HL-60 (cell line): ENCODE measurements at regions not wholly inside any gene's neighbourhood (a gene's known extent, or its start where the extent isn't known, plus 50 kb on each side); places are given as distances from the start of the nearest gene placed in this dataset.

ENCODE experiments used
- DNase-seq, 2 experiments: peaks; one replicate each; pipeline ENCODE4 v3.0.0-alpha.2; 2010 to 2020; ENCODE audit warnings: low read depth in 1 of 2, low spot score in 1 of 2
- H3K27ac ChIP-seq: fragments of 250-450 bp; sonication (Bioruptor Pico); replicated peaks from 2 replicates; pipeline ENCODE4 v1.5.1; 2020; ENCODE audit warnings: mild to moderate bottlenecking, moderate library complexity
- H3K27me3 ChIP-seq: fragments of 250-450 bp; sonication (Bioruptor Pico); 2 replicates; pipeline ENCODE4 v1.5.1; 2021; ENCODE audit warnings: mild to moderate bottlenecking, moderate library complexity; ENCODE audit not compliant: insufficient read depth, poor library complexity, severe bottlenecking
- H3K4me3 ChIP-seq: replicated peaks from 2 replicates; pipeline ENCODE4 v1.5.1; 2011; ENCODE audit warnings: mild to moderate bottlenecking, control low read depth, low read length; ENCODE audit not compliant: insufficient read depth
- GABPA ChIP-seq: IDR thresholded peaks from 2 replicates; pipeline ENCODE4 v1.6.1; 2012; ENCODE audit warnings: low read depth
- POLR2AphosphoS5 ChIP-seq: IDR thresholded peaks from 2 replicates; pipeline ENCODE4 v1.6.1; 2012; ENCODE audit warnings: low read depth
- REST ChIP-seq: IDR thresholded peaks from 2 replicates; pipeline ENCODE4 v1.6.1; 2012; ENCODE audit warnings: low read depth; ENCODE audit not compliant: insufficient replicate concordance
- SPI1 ChIP-seq: IDR thresholded peaks from 2 replicates; pipeline ENCODE4 v1.6.1; 2012; ENCODE audit warnings: low read depth, mild to moderate bottlenecking, borderline replicate concordance
- TF ChIP-seq, protein P1 (sequence below): IDR thresholded peaks from one replicate; pipeline ENCODE4 v1.5.1; 2011; ENCODE audit warnings: low read length, control low read depth, inconsistent platforms; ENCODE audit not compliant: insufficient read depth

- Histone ChIP-seq H3K4me3 (no peak overlapping the region), H3K27ac (no peak overlapping the region), H3K27me3 (no peaks in the 10 kb centered on the region)
- no peak for TF ChIP-seq SPI1
- no peak for TF ChIP-seq REST
- no peak for TF ChIP-seq POLR2AphosphoS5
- TF ChIP-seq GABPA = no peak
- TF ChIP-seq, protein P1, sequence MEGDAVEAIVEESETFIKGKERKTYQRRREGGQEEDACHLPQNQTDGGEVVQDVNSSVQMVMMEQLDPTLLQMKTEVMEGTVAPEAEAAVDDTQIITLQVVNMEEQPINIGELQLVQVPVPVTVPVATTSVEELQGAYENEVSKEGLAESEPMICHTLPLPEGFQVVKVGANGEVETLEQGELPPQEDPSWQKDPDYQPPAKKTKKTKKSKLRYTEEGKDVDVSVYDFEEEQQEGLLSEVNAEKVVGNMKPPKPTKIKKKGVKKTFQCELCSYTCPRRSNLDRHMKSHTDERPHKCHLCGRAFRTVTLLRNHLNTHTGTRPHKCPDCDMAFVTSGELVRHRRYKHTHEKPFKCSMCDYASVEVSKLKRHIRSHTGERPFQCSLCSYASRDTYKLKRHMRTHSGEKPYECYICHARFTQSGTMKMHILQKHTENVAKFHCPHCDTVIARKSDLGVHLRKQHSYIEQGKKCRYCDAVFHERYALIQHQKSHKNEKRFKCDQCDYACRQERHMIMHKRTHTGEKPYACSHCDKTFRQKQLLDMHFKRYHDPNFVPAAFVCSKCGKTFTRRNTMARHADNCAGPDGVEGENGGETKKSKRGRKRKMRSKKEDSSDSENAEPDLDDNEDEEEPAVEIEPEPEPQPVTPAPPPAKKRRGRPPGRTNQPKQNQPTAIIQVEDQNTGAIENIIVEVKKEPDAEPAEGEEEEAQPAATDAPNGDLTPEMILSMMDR = no peak
- no peak for DNase-seq
These were observed 90.3 kb upstream of the UBL3 start for GRCh38 chr13:29940715-29941114.

DNA sequence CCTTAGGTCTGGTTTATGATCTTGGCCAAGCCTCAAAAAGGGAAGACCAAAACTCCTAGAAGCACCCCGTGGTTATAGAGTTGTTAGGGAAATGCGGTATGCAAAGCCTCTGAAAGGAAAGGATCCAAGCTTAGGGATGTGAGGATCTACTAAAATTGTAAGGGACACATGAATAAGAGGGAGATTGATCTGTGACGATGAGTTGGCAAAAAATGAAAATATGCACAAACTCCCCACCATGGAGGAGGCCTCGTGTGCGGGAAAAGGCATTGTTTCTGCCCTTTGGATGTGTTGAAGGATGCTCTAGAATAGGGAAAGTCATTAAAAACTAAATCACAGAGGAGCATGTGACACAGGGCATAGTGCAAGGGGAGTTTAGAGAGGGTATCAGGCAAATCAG, 88.7 kb upstream of the UBL3 start:
- no peaks in the 10 kb centered on the region for H3K27me3 ChIP-seq
- no peak for DNase-seq
- no peak overlapping the region for H3K27ac ChIP-seq
- H3K4me3 ChIP-seq = no peak overlapping the region
- TF ChIP-seq, protein P1 = no peak
- TF ChIP-seq POLR2AphosphoS5 (no peak), REST (no peak), SPI1 (no peak), GABPA (no peak)

DNA sequence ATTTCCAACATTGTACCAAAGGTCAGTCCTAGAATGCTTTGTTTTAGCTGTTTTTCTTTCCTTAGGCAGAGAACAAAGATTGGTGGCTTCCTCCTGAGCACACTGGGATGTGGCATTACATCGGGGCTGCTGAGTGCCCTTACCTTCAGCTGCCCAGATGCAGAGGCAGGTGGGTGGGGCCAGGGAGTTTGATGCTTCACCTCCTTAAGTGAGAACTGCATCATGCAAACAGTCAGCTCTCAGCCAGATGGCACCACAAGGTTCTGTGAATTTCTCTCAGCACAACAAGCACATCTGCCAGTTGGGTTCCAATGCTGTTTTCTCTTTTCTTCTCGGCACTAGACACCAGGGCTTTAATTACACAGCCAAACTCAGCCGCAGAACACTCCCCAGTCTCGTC, 87.4 kb upstream of the UBL3 start:
- DNase-seq = no peak
- Histone ChIP-seq H3K27ac (no peak overlapping the region), H3K4me3 (no peak overlapping the region), H3K27me3 (no peaks in the 10 kb centered on the region)
- TF ChIP-seq, protein P1 = no peak
- no peak for TF ChIP-seq REST
- TF ChIP-seq SPI1 = no peak
